ENCODE measurements at regions not wholly inside any gene's neighbourhood (a gene's known extent, or its start where the extent isn't known, plus 50 kb on each side); places are given as distances from the start of the nearest gene placed in this dataset.

DNA sequence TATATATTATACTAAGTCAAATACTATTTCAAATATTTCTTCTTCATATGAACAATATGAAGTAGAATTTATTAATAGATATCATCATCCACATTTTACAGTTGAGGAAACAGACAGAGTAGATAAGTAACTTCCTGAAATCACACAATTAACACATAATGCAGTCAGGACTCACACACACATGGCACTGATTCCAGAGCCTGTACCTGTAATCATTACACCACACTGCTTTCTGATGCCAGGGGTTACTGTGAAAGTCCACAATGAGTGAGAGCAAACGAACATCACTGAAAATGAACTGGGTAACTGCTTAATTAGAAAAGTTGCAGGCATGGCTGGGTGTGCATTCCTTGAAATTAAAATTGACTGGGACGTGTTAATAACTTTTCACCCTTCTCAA, 169.3 kb upstream of the IFNG-AS1 start:
- TF ChIP-seq, protein P1, sequence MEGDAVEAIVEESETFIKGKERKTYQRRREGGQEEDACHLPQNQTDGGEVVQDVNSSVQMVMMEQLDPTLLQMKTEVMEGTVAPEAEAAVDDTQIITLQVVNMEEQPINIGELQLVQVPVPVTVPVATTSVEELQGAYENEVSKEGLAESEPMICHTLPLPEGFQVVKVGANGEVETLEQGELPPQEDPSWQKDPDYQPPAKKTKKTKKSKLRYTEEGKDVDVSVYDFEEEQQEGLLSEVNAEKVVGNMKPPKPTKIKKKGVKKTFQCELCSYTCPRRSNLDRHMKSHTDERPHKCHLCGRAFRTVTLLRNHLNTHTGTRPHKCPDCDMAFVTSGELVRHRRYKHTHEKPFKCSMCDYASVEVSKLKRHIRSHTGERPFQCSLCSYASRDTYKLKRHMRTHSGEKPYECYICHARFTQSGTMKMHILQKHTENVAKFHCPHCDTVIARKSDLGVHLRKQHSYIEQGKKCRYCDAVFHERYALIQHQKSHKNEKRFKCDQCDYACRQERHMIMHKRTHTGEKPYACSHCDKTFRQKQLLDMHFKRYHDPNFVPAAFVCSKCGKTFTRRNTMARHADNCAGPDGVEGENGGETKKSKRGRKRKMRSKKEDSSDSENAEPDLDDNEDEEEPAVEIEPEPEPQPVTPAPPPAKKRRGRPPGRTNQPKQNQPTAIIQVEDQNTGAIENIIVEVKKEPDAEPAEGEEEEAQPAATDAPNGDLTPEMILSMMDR (IDR thresholded peaks at IDR 0.05) = no peak
- TF ChIP-seq POLR2AphosphoS5 (IDR thresholded peaks at IDR 0.05) = no peak
- no peak for TF ChIP-seq POLR2A (IDR thresholded peaks at IDR 0.05)
- no peak for TF ChIP-seq EP300 (IDR thresholded peaks at IDR 0.05)

All from gastroesophageal sphincter (tissue), 3 donors.